Kidney (tissue), 13 donors: ENCODE measurements at regions not wholly inside any gene's neighbourhood (a gene's known extent, or its start where the extent isn't known, plus 50 kb on each side); places are given as distances from the start of the nearest gene placed in this dataset.

Source experiments
- DNase-seq, 5 donors: peaks; one replicate each; pipeline ENCODE4 v3.0.0-alpha.2; 2013 to 2020
- FAIRE-seq: peaks from 2 replicates; lab custom pipeline; 2012; peaks lifted over from hg19 to GRCh38; lab: Jason Lieb, UNC
- H3K27ac ChIP-seq, 2 donors: one replicate each; pipeline ENCODE4 v1.7.0; 2013; ENCODE audit warnings: low read depth in 2 of 2, low read length in 2 of 2, inconsistent platforms in 1 of 2
- H3K27me3 ChIP-seq: one replicate; pipeline ENCODE4 v1.7.1; 2013; ENCODE audit warnings: low read length, inconsistent platforms; ENCODE audit not compliant: control insufficient read depth, insufficient read depth
- H3K36me3 ChIP-seq, 3 donors: one replicate each; pipeline versions ENCODE4 v1.7.0 to v1.7.1; 2013; ENCODE audit warnings: low read length in 3 of 3, control low read depth in 1 of 3, inconsistent platforms in 1 of 3; ENCODE audit not compliant: insufficient read depth in 3 of 3, control insufficient read depth in 2 of 3
- H3K4me1 ChIP-seq, 3 donors: one replicate each; pipeline versions ENCODE4 v1.7.0 to v1.7.1; 2013; ENCODE audit warnings: low read length in 3 of 3, inconsistent platforms in 1 of 3, low read depth in 1 of 3; ENCODE audit not compliant: control insufficient read depth in 2 of 3, insufficient read depth in 2 of 3
- H3K4me3 ChIP-seq, 3 donors: one replicate each; pipeline versions ENCODE4 v1.7.0 to v1.8.1; 2013; ENCODE audit warnings: low read length in 3 of 3, control low read depth in 1 of 3, inconsistent platforms in 1 of 3
- H3K9ac ChIP-seq, 3 donors: one replicate each; pipeline versions ENCODE4 v1.7.0 to v1.7.1; 2013; ENCODE audit warnings: low read length in 3 of 3, control low read depth in 1 of 3, inconsistent platforms in 1 of 3
- H3K9me3 ChIP-seq, 3 donors: one replicate each; pipeline versions ENCODE4 v1.7.0 to v1.7.1; 2013; ENCODE audit warnings: low read length in 3 of 3, control low read depth in 1 of 3, inconsistent platforms in 1 of 3; ENCODE audit not compliant: control insufficient read depth in 2 of 3, insufficient read depth in 1 of 3
- intact Hi-C: fragments of 100-400 bp; cut with DNase I; formaldehyde crosslinking; loops from one replicate; pipeline ENCODE4 v1.11.1; 2022
- TF ChIP-seq, protein P1 (sequence below): IDR thresholded peaks from 3 replicates; pipeline ENCODE4 v1.5.1; 2012; ENCODE audit warnings: mild to moderate bottlenecking, moderate library complexity, borderline replicate concordance; ENCODE audit not compliant: insufficient read depth; ENCODE audit errors: extremely low read depth
- donor health status: control.
- donor health status: control.
- donor health status: control.
- donor health status: control.
- donor health status: control.
- donor health status: DM: yes; HTN: yes; CAD: no.
- donor health status: Normal renal cell carcinoma (clear cell type).

- intact Hi-C loops: no loop called here
- no peak for FAIRE-seq
- no peak for DNase-seq
Measured at GRCh38 chr1:104105465-104105864, 355.8 kb downstream of the AMY1C start.

GRCh38 chr1:104120525-104120924 lies 370.8 kb downstream of the AMY1C start:
- Histone ChIP-seq H3K4me3 (no peak overlapping the region), H3K4me1 (no peaks in the 10 kb centered on the region), H3K27me3 (no peaks in the 10 kb centered on the region), H3K36me3 (no peaks in the 10 kb centered on the region), H3K9me3 (no peaks in the 10 kb centered on the region), H3K27ac (no peak overlapping the region), H3K9ac (no peak overlapping the region)
- no peak for FAIRE-seq
- TF ChIP-seq, protein P1, sequence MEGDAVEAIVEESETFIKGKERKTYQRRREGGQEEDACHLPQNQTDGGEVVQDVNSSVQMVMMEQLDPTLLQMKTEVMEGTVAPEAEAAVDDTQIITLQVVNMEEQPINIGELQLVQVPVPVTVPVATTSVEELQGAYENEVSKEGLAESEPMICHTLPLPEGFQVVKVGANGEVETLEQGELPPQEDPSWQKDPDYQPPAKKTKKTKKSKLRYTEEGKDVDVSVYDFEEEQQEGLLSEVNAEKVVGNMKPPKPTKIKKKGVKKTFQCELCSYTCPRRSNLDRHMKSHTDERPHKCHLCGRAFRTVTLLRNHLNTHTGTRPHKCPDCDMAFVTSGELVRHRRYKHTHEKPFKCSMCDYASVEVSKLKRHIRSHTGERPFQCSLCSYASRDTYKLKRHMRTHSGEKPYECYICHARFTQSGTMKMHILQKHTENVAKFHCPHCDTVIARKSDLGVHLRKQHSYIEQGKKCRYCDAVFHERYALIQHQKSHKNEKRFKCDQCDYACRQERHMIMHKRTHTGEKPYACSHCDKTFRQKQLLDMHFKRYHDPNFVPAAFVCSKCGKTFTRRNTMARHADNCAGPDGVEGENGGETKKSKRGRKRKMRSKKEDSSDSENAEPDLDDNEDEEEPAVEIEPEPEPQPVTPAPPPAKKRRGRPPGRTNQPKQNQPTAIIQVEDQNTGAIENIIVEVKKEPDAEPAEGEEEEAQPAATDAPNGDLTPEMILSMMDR: no peak
- DNase-seq: no peak
- intact Hi-C loops: no loop called here

More at GRCh38 chr1:104105465-104105864, 355.8 kb downstream of the AMY1C start:
- no peaks in the 10 kb centered on the region for H3K9me3 ChIP-seq
- no peak overlapping the region for H3K4me3 ChIP-seq
- no peaks in the 10 kb centered on the region for H3K36me3 ChIP-seq
- TF ChIP-seq, protein P1: no peak
- H3K27ac ChIP-seq: no peak overlapping the region
- H3K4me1 ChIP-seq: no peaks in the 10 kb centered on the region
- H3K9ac ChIP-seq: no peak overlapping the region
- H3K27me3 ChIP-seq: no peaks in the 10 kb centered on the region

- DNase-seq (no peak), FAIRE-seq (no peak)
- Histone ChIP-seq H3K27ac (no peak overlapping the region), H3K9ac (no peak overlapping the region), H3K27me3 (no peaks in the 10 kb centered on the region), H3K9me3 (no peaks in the 10 kb centered on the region), H3K4me1 (no peaks in the 10 kb centered on the region), H3K4me3 (no peak overlapping the region), H3K36me3 (no peaks in the 10 kb centered on the region)
- TF ChIP-seq, protein P1: no peak
- intact Hi-C loops: no loop called here
Measured at GRCh38 chr1:104121271-104121670, 371.6 kb downstream of the AMY1C start.

DNA sequence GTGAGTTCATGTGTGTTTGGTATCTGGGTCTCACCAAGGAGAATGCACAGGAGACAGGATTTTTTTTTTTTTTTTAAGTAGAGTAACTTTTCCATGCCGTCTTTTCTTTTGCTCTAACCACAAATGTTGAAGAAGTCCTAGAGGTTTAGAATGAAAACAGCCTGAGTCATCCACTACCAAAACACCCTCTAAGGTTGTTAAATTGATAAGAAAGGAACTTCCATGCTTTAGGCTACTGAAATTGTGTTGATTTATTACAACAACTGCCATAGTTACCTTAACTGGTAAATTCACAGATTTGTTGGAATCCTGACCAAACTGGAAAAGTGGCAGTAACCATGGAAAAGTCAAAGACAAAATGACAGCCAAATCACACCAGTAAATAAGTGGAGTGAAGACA lies 375.6 kb downstream of the AMY1C start:
- intact Hi-C loops: no loop called here
- H3K36me3 ChIP-seq: no peaks in the 10 kb centered on the region
- TF ChIP-seq, protein P1: no peak
- FAIRE-seq (no peak), DNase-seq (no peak)
- H3K4me3 ChIP-seq: no peak overlapping the region
- no peaks in the 10 kb centered on the region for H3K4me1 ChIP-seq
- H3K9me3 ChIP-seq: no peaks in the 10 kb centered on the region
- H3K27me3 ChIP-seq: no peaks in the 10 kb centered on the region
- H3K9ac ChIP-seq: no peak overlapping the region
- no peak overlapping the region for H3K27ac ChIP-seq
